PC-9 (cell line): ENCODE measurements at regions not wholly inside any gene's neighbourhood (a gene's known extent, or its start where the extent isn't known, plus 50 kb on each side); places are given as distances from the start of the nearest gene placed in this dataset.

Experiments
- BruUV-seq: library from RNA; stranded (reverse); fragments of 400-500 nt; replicated peaks from 2 replicates; lab custom pipeline; 2021; lab: Mats Ljungman, UMichigan
- CTCF ChIA-PET: fragments of 300-600 bp; sonication (Branson Sonifier 250); formaldehyde crosslinking; loops from one replicate; lab custom pipeline; 2022; ENCODE audit warnings: antibody characterized with exemption; lab: Charles Lee
- POLR2A ChIA-PET: fragments of 300-600 bp; sonication (Branson Sonifier 250); formaldehyde crosslinking; loops from one replicate; lab custom pipeline; 2022; ENCODE audit warnings: antibody characterized with exemption; ENCODE audit not compliant: unreplicated experiment; lab: Charles Lee
- DNase-seq, 2 experiments: peaks; one replicate each; pipeline versions ENCODE4 v3.0.0 to v3.0.0-alpha.2; 2015 to 2022; ENCODE audit warnings: mixed read lengths in 1 of 2
- H2AFZ ChIP-seq: fragments of 200-600 bp; sonication (generic); 2 replicates; pipeline ENCODE4 v1.8.1; 2017; ENCODE audit warnings: antibody characterized with exemption
- H3F3A ChIP-seq: fragments of 200-600 bp; sonication (generic); 2 replicates; pipeline ENCODE4 v1.8.1; 2017; ENCODE audit warnings: antibody characterized with exemption, mild to moderate bottlenecking, low read depth; ENCODE audit not compliant: insufficient read depth
- H3K27ac ChIP-seq: fragments of 200-600 bp; sonication (generic); 2 replicates; pipeline ENCODE4 v1.6.1; 2016; ENCODE audit warnings: mixed run types
- H3K27me3 ChIP-seq: fragments of 200-600 bp; sonication (generic); 2 replicates; pipeline ENCODE4 v1.6.1; 2016; ENCODE audit warnings: low read depth, mixed run types; ENCODE audit not compliant: insufficient read depth
- H3K36me3 ChIP-seq: fragments of 200-600 bp; sonication (generic); 2 replicates; pipeline ENCODE4 v1.6.1; 2016; ENCODE audit warnings: low read depth, mixed run types
- H3K4me1 ChIP-seq: fragments of 200-600 bp; sonication (generic); replicated peaks from 2 replicates; pipeline ENCODE4 v1.6.1; 2016; ENCODE audit warnings: mixed run types; ENCODE audit not compliant: insufficient read depth
- H3K4me2 ChIP-seq: fragments of 200-600 bp; sonication (generic); 2 replicates; pipeline ENCODE4 v1.6.1; 2017; ENCODE audit warnings: mixed run types
- H3K4me3 ChIP-seq: fragments of 200-600 bp; sonication (generic); 2 replicates; pipeline ENCODE4 v1.6.1; 2016; ENCODE audit warnings: mixed run types
- H3K79me2 ChIP-seq: fragments of 200-600 bp; sonication (generic); 2 replicates; pipeline ENCODE4 v1.6.1; 2017; ENCODE audit warnings: low read depth, mixed run types
- H3K9me2 ChIP-seq: fragments of 200-600 bp; sonication (generic); 2 replicates; pipeline ENCODE4 v1.8.1; 2017; ENCODE audit warnings: mild to moderate bottlenecking; ENCODE audit not compliant: insufficient read depth
- H3K9me3 ChIP-seq: fragments of 200-600 bp; sonication (generic); 2 replicates; pipeline ENCODE4 v1.8.1; 2016; ENCODE audit warnings: low read depth; ENCODE audit not compliant: insufficient read depth
- H4K20me1 ChIP-seq: fragments of 200-600 bp; sonication (generic); 2 replicates; pipeline ENCODE4 v1.8.1; 2017; ENCODE audit not compliant: insufficient read depth
- CTCF ChIP-seq: fragments of 200-600 bp; sonication (generic); conservative IDR thresholded peaks from 2 replicates; pipeline ENCODE4 v1.6.1; 2017; ENCODE audit warnings: mixed run types, antibody characterized with exemption, mild to moderate bottlenecking, moderate library complexity
- EZH2 ChIP-seq: fragments of 200-600 bp; sonication (generic); IDR thresholded peaks from 2 replicates; pipeline ENCODE4 v1.8.0; 2017; ENCODE audit warnings: antibody characterized with exemption, low read depth
- intact Hi-C: fragments of 100-400 bp; cut with micrococcal nuclease; formaldehyde crosslinking; loops from one replicate; pipeline ENCODE4 v1.10.0; 2022; ENCODE audit not compliant: unreplicated experiment

GRCh38 chr2:21371499-21372003 lies 247.8 kb downstream of the TDRD15 start:
- H4K20me1 ChIP-seq, result no peaks in the 10 kb centered on the region
- TF ChIP-seq EZH2, result no peak
- TF ChIP-seq CTCF, result no peak
- ChIA-PET POLR2A (no interaction called here), CTCF (no interaction called here)
- no peaks in the 10 kb centered on the region for H3K36me3 ChIP-seq
- H3K9me3 ChIP-seq, result no peaks in the 10 kb centered on the region
- no peak overlapping the region for H3K27ac ChIP-seq
- H3K79me2 ChIP-seq, result no peaks in the 10 kb centered on the region
- no peaks in the 10 kb centered on the region for H3K4me1 ChIP-seq
- no peak overlapping the region for H2AFZ ChIP-seq
- H3K9me2 ChIP-seq, result no peaks in the 10 kb centered on the region
- H3F3A ChIP-seq, result no peaks in the 10 kb centered on the region; the same call in 1 of the 2 replicates
- H3K4me3 ChIP-seq, result no peak overlapping the region
- no peak overlapping the region for H3K4me2 ChIP-seq
- no peak for DNase-seq
- no TSS peak for BruUV-seq
- H3K27me3 ChIP-seq, result no peaks in the 10 kb centered on the region
- intact Hi-C loops, result no loop called here

- POLR2A ChIA-PET, result no interaction called here
- no TSS peak for BruUV-seq
- H3K36me3 ChIP-seq, result no peaks in the 10 kb centered on the region
- H4K20me1 ChIP-seq, result no peaks in the 10 kb centered on the region
- H2AFZ ChIP-seq, result no peak overlapping the region
- no peaks in the 10 kb centered on the region for H3F3A ChIP-seq
- intact Hi-C loops, result no loop called here
- no peaks in the 10 kb centered on the region for H3K9me3 ChIP-seq
- DNase-seq, result no peak
- no peak overlapping the region for H3K4me3 ChIP-seq
- H3K27me3 ChIP-seq, result no peaks in the 10 kb centered on the region
- no peak overlapping the region for H3K4me2 ChIP-seq
- peak; percentile 46 for TF ChIP-seq CTCF
- no peak for TF ChIP-seq EZH2
- H3K9me2 ChIP-seq, result no peaks in the 10 kb centered on the region
- CTCF ChIA-PET, result no interaction called here
- H3K27ac ChIP-seq, result no peak overlapping the region
- no peaks in the 10 kb centered on the region for H3K4me1 ChIP-seq
- no peaks in the 10 kb centered on the region for H3K79me2 ChIP-seq
Observed at GRCh38 chr2:21372654-21373053, 248.9 kb downstream of the TDRD15 start.

- Histone ChIP-seq H4K20me1 (no peaks in the 10 kb centered on the region), H3K4me2 (no peak overlapping the region), H2AFZ (no peak overlapping the region), H3K36me3 (no peaks in the 10 kb centered on the region), H3K27ac (no peak overlapping the region), H3K9me2 (no peaks in the 10 kb centered on the region), H3K9me3 (no peaks in the 10 kb centered on the region), H3K4me3 (no peak overlapping the region), H3K4me1 (no peaks in the 10 kb centered on the region), H3K27me3 (no peaks in the 10 kb centered on the region), H3K79me2 (no peaks in the 10 kb centered on the region), H3F3A (no peaks in the 10 kb centered on the region)
- ChIA-PET POLR2A (no interaction called here), CTCF (no interaction called here)
- BruUV-seq, result no TSS peak
- TF ChIP-seq CTCF, result no peak
- intact Hi-C loops, result no loop called here
- DNase-seq, result no peak
Observed at GRCh38 chr2:21376864-21377263, 253.1 kb downstream of the TDRD15 start.
